Upper lobe of left lung (tissue), 6 donors: ENCODE measurements at regions not wholly inside any gene's neighbourhood (a gene's known extent, or its start where the extent isn't known, plus 50 kb on each side); places are given as distances from the start of the nearest gene placed in this dataset.

Experiments
- ATAC-seq, 2 donors: fragments of 200-7000 bp; cut with Tn5 transposase; one replicate each; pipeline ENCODE4 v1.9.1; 2022; ENCODE audit warnings: mild to moderate bottlenecking in 2 of 2, moderate library complexity in 2 of 2; ENCODE audit not compliant: low FRiP score in 2 of 2
- DNase-seq, 2 donors: peaks; one replicate each; pipeline ENCODE4 v3.0.0-alpha.2; 2019 to 2020
- H3K27ac ChIP-seq, 4 donors: fragments of 200-600 bp; sonication (generic); one replicate each; pipeline ENCODE4 v1.5.1; 2016 to 2019
- H3K27me3 ChIP-seq, 4 donors: fragments of 200-600 bp; sonication (generic); one replicate each; pipeline ENCODE4 v1.5.1; 2017 to 2019
- H3K36me3 ChIP-seq, 4 donors: fragments of 200-600 bp; sonication (generic); one replicate each; pipeline ENCODE4 v1.5.1; 2016 to 2019
- H3K4me1 ChIP-seq, 4 donors: fragments of 200-600 bp; sonication (generic); one replicate each; pipeline ENCODE4 v1.5.1; 2018 to 2019
- H3K4me3 ChIP-seq, 4 donors: fragments of 200-600 bp; sonication (generic); one replicate each; pipeline ENCODE4 v1.5.1; 2017 to 2019; ENCODE audit warnings: mild to moderate bottlenecking in 2 of 4, moderate library complexity in 1 of 4
- H3K9me3 ChIP-seq, 4 donors: fragments of 200-600 bp; sonication (generic); one replicate each; pipeline ENCODE4 v1.5.1; 2018 to 2019
- CTCF ChIP-seq, 6 experiments: fragments of 450-650 bp in 4 of 6; fragments of 200-600 bp in 2 of 6; sonication (generic) in 2 of 6; IDR thresholded peaks; one replicate each; pipeline ENCODE4 v1.5.1; 2016 to 2019; ENCODE audit warnings: antibody characterized with exemption in 6 of 6
- EP300 ChIP-seq, 4 donors: sonication (generic); formaldehyde crosslinking; IDR thresholded peaks; one replicate each; pipeline ENCODE4 v1.5.1; 2017; ENCODE audit warnings: antibody characterized with exemption in 4 of 4, control low read depth in 2 of 4
- POLR2A ChIP-seq, 4 donors: fragments of 450-650 bp; IDR thresholded peaks; one replicate each; pipeline ENCODE4 v1.5.1; 2016 to 2017; ENCODE audit warnings: antibody characterized with exemption in 4 of 4, mild to moderate bottlenecking in 2 of 4
- POLR2AphosphoS5 ChIP-seq, 2 donors: sonication (generic); formaldehyde crosslinking; IDR thresholded peaks; one replicate each; pipeline ENCODE4 v1.5.1; 2017; ENCODE audit warnings: antibody characterized with exemption in 2 of 2
- WGBS, 2 donors: methylation state at CpG; one replicate each; pipeline ENCODE4 v1.1.5; 2017 to 2018; 5-methylcytosine and 5-hydroxymethylcytosine counted together
- donor health status: DM: no; HTN: no; CAD: no; lungs with moderate emphysema.
- donor health status: DM: no; HTN: yes; CAD: no; lungs with severe emphysema.

GRCh38 chr11:122330279-122330965 lies 214.4 kb upstream of the BLID start:
- no peak for TF ChIP-seq EP300 (IDR thresholded peaks at IDR 0.05)
- no peak for TF ChIP-seq CTCF (IDR thresholded peaks at IDR 0.05)
- no peak for TF ChIP-seq POLR2A (IDR thresholded peaks at IDR 0.05)
- no peak for TF ChIP-seq POLR2AphosphoS5 (IDR thresholded peaks at IDR 0.05)
- ATAC-seq (no peak), DNase-seq (no peak)
- 81 to 86% methylated on average over 5 of the region's 5 CpGs for WGBS, 2 donors
- Histone ChIP-seq H3K9me3 (no peaks in the 10 kb centered on the region), H3K27me3 (no peaks in the 10 kb centered on the region), H3K36me3 (no peaks in the 10 kb centered on the region), H3K4me1 (no peaks in the 10 kb centered on the region), H3K4me3 (no peak overlapping the region), H3K27ac (no peak overlapping the region)

- H3K27me3 ChIP-seq, result no peaks in the 10 kb centered on the region
- H3K27ac ChIP-seq, result no peak overlapping the region
- ATAC-seq (no peak), DNase-seq (no peak)
- no peaks in the 10 kb centered on the region for H3K4me1 ChIP-seq
- WGBS, 2 donors, result 51 to 53% methylated on average over 2 of the region's 2 CpGs
- no peaks in the 10 kb centered on the region for H3K9me3 ChIP-seq
- no peak for TF ChIP-seq POLR2AphosphoS5 (IDR thresholded peaks at IDR 0.05)
- no peak for TF ChIP-seq POLR2A (IDR thresholded peaks at IDR 0.05)
- TF ChIP-seq EP300 (IDR thresholded peaks at IDR 0.05), result no peak
- TF ChIP-seq CTCF (IDR thresholded peaks at IDR 0.05), result no peak
- no peak overlapping the region for H3K4me3 ChIP-seq
- no peaks in the 10 kb centered on the region for H3K36me3 ChIP-seq
Measured at GRCh38 chr11:122327528-122327927, 211.5 kb upstream of the BLID start.

- H3K27me3 ChIP-seq, result no peaks in the 10 kb centered on the region
- no peak overlapping the region for H3K27ac ChIP-seq
- no peak for TF ChIP-seq CTCF (IDR thresholded peaks at IDR 0.05)
- no peak for TF ChIP-seq EP300 (IDR thresholded peaks at IDR 0.05)
- no peak for TF ChIP-seq POLR2AphosphoS5 (IDR thresholded peaks at IDR 0.05)
- no peak for TF ChIP-seq POLR2A (IDR thresholded peaks at IDR 0.05)
- no peak overlapping the region for H3K4me3 ChIP-seq
- H3K9me3 ChIP-seq, result no peaks in the 10 kb centered on the region
- WGBS, 2 donors, result 58 to 82% methylated on average over 7 of the region's 7 CpGs
- ATAC-seq (no peak), DNase-seq (no peak)
- H3K36me3 ChIP-seq, result no peaks in the 10 kb centered on the region
- peaks cover 0 to 8% (median 3%) of the 10 kb centered on the region in 4 donors for H3K4me1 ChIP-seq
Measured at GRCh38 chr11:122323754-122324421, 207.9 kb upstream of the BLID start.

GRCh38 chr11:122322329-122322728 lies 206.3 kb upstream of the BLID start:
- Histone ChIP-seq H3K4me3 (no peak overlapping the region), H3K9me3 (no peaks in the 10 kb centered on the region), H3K4me1 (peaks cover 0 to 8% (median 3%) of the 10 kb centered on the region in 4 donors), H3K36me3 (no peaks in the 10 kb centered on the region), H3K27ac (no peak overlapping the region), H3K27me3 (no peaks in the 10 kb centered on the region)
- no peak for TF ChIP-seq EP300 (IDR thresholded peaks at IDR 0.05)
- no peak for TF ChIP-seq POLR2A (IDR thresholded peaks at IDR 0.05)
- TF ChIP-seq CTCF (IDR thresholded peaks at IDR 0.05), result no peak
- ATAC-seq, result peak in 1 of 2 donors; percentile 60
- no peak for DNase-seq
- 45 to 49% methylated on average over 3 of the region's 3 CpGs for WGBS, 2 donors
